Activated CD8-positive, alpha-beta T cell treated with anti-CD3 and anti-CD28 coated beads for 36 hours (primary cell): ENCODE measurements at regions not wholly inside any gene's neighbourhood (a gene's known extent, or its start where the extent isn't known, plus 50 kb on each side); places are given as distances from the start of the nearest gene placed in this dataset.
A peak's percentile ranks its signal among the peaks of the same experiment; 100 is the strongest.

Experiments
- ATAC-seq: fragments of 200-7000 bp; cut with Tn5 transposase; one replicate; pipeline ENCODE4 v1.10.0; 2021; ENCODE audit warnings: mild to moderate bottlenecking, moderate library complexity
- CTCF ChIA-PET: fragments of 350-600 bp; sonication (Branson Sonifier 250); formaldehyde crosslinking; loops from one replicate; lab custom pipeline; 2021; ENCODE audit warnings: antibody characterized with exemption; lab: Charles Lee
- POLR2A ChIA-PET: fragments of 350-600 bp; sonication (Branson Sonifier 250); formaldehyde crosslinking; loops from one replicate; lab custom pipeline; 2021; ENCODE audit warnings: antibody characterized with exemption; lab: Charles Lee
- DNase-seq: peaks from one replicate; pipeline ENCODE4 v3.0.0-alpha.2; 2020
- H3K27ac Mint-ChIP-seq: one replicate; pipeline ENCODE4 v1.8.0; 2021; ENCODE audit warnings: mild to moderate bottlenecking, mixed read lengths
- H3K27me3 Mint-ChIP-seq: one replicate; pipeline ENCODE4 v1.8.0; 2021; ENCODE audit warnings: mixed read lengths
- H3K36me3 Mint-ChIP-seq: one replicate; pipeline ENCODE4 v1.8.0; 2021; ENCODE audit warnings: low read depth, mixed read lengths
- H3K4me1 Mint-ChIP-seq: one replicate; pipeline ENCODE4 v1.8.0; 2021; ENCODE audit warnings: low read depth, mixed read lengths
- H3K4me3 Mint-ChIP-seq: one replicate; pipeline ENCODE4 v1.8.0; 2021; ENCODE audit warnings: mild to moderate bottlenecking, moderate library complexity, mixed read lengths
- H3K9me3 Mint-ChIP-seq: one replicate; pipeline ENCODE4 v1.8.0; 2021; ENCODE audit warnings: mixed read lengths
- CTCF ChIP-seq: fragments of 200-600 bp; IDR thresholded peaks from one replicate; pipeline ENCODE4 v1.8.0; 2022; ENCODE audit warnings: antibody characterized with exemption, mild to moderate bottlenecking
- intact Hi-C: fragments of 100-400 bp; cut with micrococcal nuclease; formaldehyde crosslinking; loops from one replicate; pipeline ENCODE4 v1.10.0; 2022

- no peaks in the 10 kb centered on the region for H3K36me3 Mint-ChIP-seq
- no peak for TF ChIP-seq CTCF
- intact Hi-C loops: loop anchor here (5.0 to 10.0 kb wide), 2 partner anchors 72 to 219 kb away; no protein-coding TSS in a partner anchor
- no peak for DNase-seq
- CTCF ChIA-PET: interaction anchor here (0.9 to 1.5 kb wide), 4 partner anchors 25 to 218 kb away, joined by 3 to 6 read pairs (median 4); no protein-coding TSS in a partner anchor
- POLR2A ChIA-PET: no interaction called here
- H3K27ac Mint-ChIP-seq: peak overlapping the region; percentile 10
- no peak overlapping the region for H3K4me3 Mint-ChIP-seq
- H3K9me3 Mint-ChIP-seq: no peaks in the 10 kb centered on the region
- no peaks in the 10 kb centered on the region for H3K27me3 Mint-ChIP-seq
- peaks cover 66% of the 10 kb centered on the region for H3K4me1 Mint-ChIP-seq
- no peak for ATAC-seq
Observed at GRCh38 chr9:21684231-21684630, 118.2 kb upstream of the MTAP start.

- no peaks in the 10 kb centered on the region for H3K27me3 Mint-ChIP-seq
- ChIA-PET POLR2A (no interaction called here), CTCF (interaction anchor here (0.9 to 1.5 kb wide), 4 partner anchors 24 to 219 kb away, joined by 3 to 6 read pairs (median 4); no protein-coding TSS in a partner anchor)
- peaks cover 70% of the 10 kb centered on the region for H3K4me1 Mint-ChIP-seq
- intact Hi-C loops: loop anchor here (5.0 to 10.0 kb wide), 2 partner anchors 73 to 220 kb away; no protein-coding TSS in a partner anchor
- TF ChIP-seq CTCF: no peak
- peak; percentile 67 for DNase-seq
- ATAC-seq: peak; percentile 81
- H3K36me3 Mint-ChIP-seq: no peaks in the 10 kb centered on the region
- H3K9me3 Mint-ChIP-seq: no peaks in the 10 kb centered on the region
- H3K4me3 Mint-ChIP-seq: peak overlapping the region; percentile 22
- peak overlapping the region; percentile 78 for H3K27ac Mint-ChIP-seq
Observed at GRCh38 chr9:21684831-21685362, 117.5 kb upstream of the MTAP start.

- DNase-seq (no peak), ATAC-seq (no peak)
- Mint-ChIP-seq H3K9me3 (no peaks in the 10 kb centered on the region), H3K4me1 (peaks cover 70% of the 10 kb centered on the region), H3K4me3 (no peak overlapping the region), H3K36me3 (no peaks in the 10 kb centered on the region), H3K27me3 (no peaks in the 10 kb centered on the region), H3K27ac (peak overlapping the region; percentile 37)
- ChIA-PET POLR2A (no interaction called here), CTCF (interaction anchor here (1.0 to 1.1 kb wide), 2 partner anchors 13 to 31 kb away, joined by 3 read pairs; no protein-coding TSS in a partner anchor)
- intact Hi-C loops: loop anchor here (10.0 kb wide), 1 partner anchor 221 kb away; no protein-coding TSS in a partner anchor
- no peak for TF ChIP-seq CTCF
Observed at GRCh38 chr9:21685502-21685901, 116.9 kb upstream of the MTAP start.

- ATAC-seq: no peak
- POLR2A ChIA-PET: no interaction called here
- Mint-ChIP-seq H3K36me3 (no peaks in the 10 kb centered on the region), H3K27me3 (no peaks in the 10 kb centered on the region), H3K4me1 (peaks cover 66% of the 10 kb centered on the region), H3K27ac (no peak overlapping the region), H3K9me3 (no peaks in the 10 kb centered on the region), H3K4me3 (no peak overlapping the region)
- intact Hi-C loops: loop anchor here (10.0 kb wide), 1 partner anchor 222 kb away; no protein-coding TSS in a partner anchor
- no peak for DNase-seq
- CTCF ChIA-PET: interaction anchor here (1.1 kb wide), 1 partner anchor 14 kb away, joined by 3 read pairs; no protein-coding TSS in a partner anchor
- TF ChIP-seq CTCF: no peak
Observed at GRCh38 chr9:21686738-21687137, 115.7 kb upstream of the MTAP start.

- H3K4me1 Mint-ChIP-seq: peaks cover 62% of the 10 kb centered on the region
- no peak overlapping the region for H3K4me3 Mint-ChIP-seq
- intact Hi-C loops: loop anchor here (10.0 kb wide), 1 partner anchor 223 kb away; no protein-coding TSS in a partner anchor
- ATAC-seq (no peak), DNase-seq (no peak)
- no peak for TF ChIP-seq CTCF
- CTCF ChIA-PET: interaction anchor here (0.6 to 1.0 kb wide), 3 partner anchors 22 to 103 kb away, joined by 3 to 4 read pairs (median 3); no protein-coding TSS in a partner anchor
- no peaks in the 10 kb centered on the region for H3K36me3 Mint-ChIP-seq
- peak overlapping the region; percentile 50 for H3K27ac Mint-ChIP-seq
- H3K9me3 Mint-ChIP-seq: no peaks in the 10 kb centered on the region
- H3K27me3 Mint-ChIP-seq: no peaks in the 10 kb centered on the region
- POLR2A ChIA-PET: no interaction called here
Observed at GRCh38 chr9:21687351-21687750, 115.1 kb upstream of the MTAP start.
